NCI-H460 (cell line): ENCODE measurements at regions not wholly inside any gene's neighbourhood (a gene's known extent, or its start where the extent isn't known, plus 50 kb on each side); places are given as distances from the start of the nearest gene placed in this dataset.
"Not testable (repeated sequence)": the region's sequence is repeated elsewhere in the genome, so short reads cannot be mapped to it uniquely, and the experiment has no call there.

ENCODE experiments used
- DNase-seq: peaks from one replicate; pipeline ENCODE4 v3.0.0-alpha.2; 2016; ENCODE audit warnings: low read depth; ENCODE audit errors: extremely low read depth

- DNase-seq, result no peak
Observed at GRCh38 chr5:124521461-124522230, 224.8 kb downstream of the ZNF608 start.

GRCh38 chr5:124519396-124519795, 227.0 kb downstream of the ZNF608 start:
- no peak for DNase-seq

- no peak for DNase-seq
Observed at GRCh38 chr5:124516567-124516966, 229.9 kb downstream of the ZNF608 start.

GRCh38 chr5:124515497-124516245, 230.8 kb downstream of the ZNF608 start:
- no peak for DNase-seq

- no peak for DNase-seq
Observed at GRCh38 chr5:124514956-124515355, 231.5 kb downstream of the ZNF608 start.

- DNase-seq, result no peak
Observed at GRCh38 chr5:124512952-124513632, 233.3 kb downstream of the ZNF608 start.

GRCh38 chr5:124512236-124512635, 234.2 kb downstream of the ZNF608 start:
- DNase-seq, result no peak

- no peak for DNase-seq
Observed at GRCh38 chr5:124511791-124512190, 234.6 kb downstream of the ZNF608 start.

- no peak for DNase-seq
Observed at GRCh38 chr5:124507688-124508087, 238.8 kb downstream of the ZNF608 start.

GRCh38 chr5:124504081-124504916, 242.1 kb downstream of the ZNF608 start:
- DNase-seq, result no peak

- DNase-seq, result no peak
Observed at GRCh38 chr5:124502551-124502950, 243.9 kb downstream of the ZNF608 start.

- not testable (repeated sequence) for DNase-seq
Observed at GRCh38 chr5:124499818-124500217, 246.6 kb downstream of the ZNF608 start.

- DNase-seq, result not testable (repeated sequence)
Observed at GRCh38 chr5:124496968-124497367, 249.5 kb downstream of the ZNF608 start.

GRCh38 chr5:124494540-124495116, 251.8 kb downstream of the ZNF608 start:
- no peak for DNase-seq

- no peak for DNase-seq
Observed at GRCh38 chr5:124492444-124493224, 253.8 kb downstream of the ZNF608 start.

- not testable (repeated sequence) for DNase-seq
Observed at GRCh38 chr5:124490315-124490714, 256.1 kb downstream of the ZNF608 start.

GRCh38 chr5:124481419-124481818, 265.0 kb downstream of the ZNF608 start:
- DNase-seq, result no peak

GRCh38 chr5:124480964-124481363, 265.5 kb downstream of the ZNF608 start:
- no peak for DNase-seq

- DNase-seq, result no peak
Observed at GRCh38 chr5:124480022-124480421, 266.4 kb downstream of the ZNF608 start.
